ENCODE measurements at regions not wholly inside any gene's neighbourhood (a gene's known extent, or its start where the extent isn't known, plus 50 kb on each side); places are given as distances from the start of the nearest gene placed in this dataset.

DNA sequence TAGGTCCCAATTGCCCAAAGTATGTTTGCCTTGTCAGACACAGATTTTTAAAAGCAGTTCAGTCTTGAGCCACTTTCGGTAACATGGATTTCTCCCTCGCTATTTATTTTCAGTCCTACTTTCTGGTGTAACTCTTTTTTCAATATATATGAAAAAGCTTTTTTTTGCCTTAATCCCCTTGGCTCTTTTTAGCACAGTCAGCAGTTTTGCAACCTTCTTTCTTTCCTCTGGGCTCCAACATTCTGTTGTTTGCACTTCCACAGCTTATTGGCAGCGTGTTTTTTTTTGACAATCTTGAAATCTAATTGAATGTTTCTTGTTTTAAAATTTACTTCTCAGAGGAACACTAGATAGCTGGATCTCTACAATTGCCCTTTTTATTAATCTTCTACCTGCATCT lies 429.3 kb upstream of the NBEA start:
- no peak for DNase-seq

DNA sequence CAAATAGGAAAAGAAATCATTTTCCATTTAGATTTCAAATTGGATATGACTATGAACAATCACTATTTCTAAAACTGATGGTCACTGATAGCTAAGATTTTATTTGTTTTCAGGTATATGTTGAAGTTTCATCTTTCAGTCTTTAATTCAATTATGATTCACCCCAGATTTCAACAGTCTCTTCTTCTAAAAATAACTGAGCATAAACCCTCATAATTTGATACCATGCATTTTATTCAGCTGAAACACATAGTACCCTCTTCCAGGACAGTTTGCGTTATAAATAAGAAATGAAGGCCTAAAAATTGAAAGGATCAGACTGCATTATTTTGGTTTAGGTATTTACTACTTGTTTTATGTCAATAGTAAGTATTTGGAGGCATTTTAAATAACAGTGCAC lies 428.5 kb upstream of the NBEA start:
- DNase-seq, result no peak

DNA sequence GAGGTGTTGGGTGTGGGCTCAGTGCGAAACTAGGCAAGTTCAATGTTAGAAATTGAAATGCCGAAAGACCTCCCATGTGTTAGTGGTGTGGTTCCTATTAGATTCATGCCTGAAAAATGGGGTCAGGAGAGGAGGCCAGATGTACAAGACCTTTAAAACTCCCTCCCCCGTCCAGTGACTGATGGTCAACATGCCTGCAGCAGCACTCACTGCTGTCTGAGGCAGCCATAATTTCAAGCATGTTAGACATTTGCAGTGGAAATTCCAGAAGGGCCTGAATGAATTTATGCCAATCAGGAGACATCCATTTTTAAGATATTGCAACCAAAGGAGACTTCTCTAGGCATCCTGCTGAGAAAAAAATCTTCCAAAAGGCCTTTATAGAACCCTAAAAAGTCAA lies 426.9 kb upstream of the NBEA start:
- DNase-seq, result no peak

DNA sequence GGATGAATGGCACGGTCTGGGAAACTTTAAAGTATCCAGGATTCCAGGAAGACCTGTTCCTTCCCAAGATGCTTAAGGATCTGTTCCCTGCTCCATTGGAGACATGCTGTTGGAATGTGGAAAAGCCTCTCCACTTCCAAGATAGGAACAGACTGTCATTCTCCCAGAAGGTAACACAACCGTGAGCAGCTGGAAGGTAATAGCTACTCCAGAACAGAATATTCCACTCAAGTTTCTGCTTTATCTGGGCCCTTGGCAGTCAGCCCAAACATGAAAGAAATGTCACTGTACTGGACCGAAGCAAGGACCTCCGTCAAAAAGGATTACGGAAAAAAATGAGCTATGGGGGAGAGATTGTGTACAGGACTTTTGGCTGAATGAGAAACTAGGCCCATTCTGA lies 420.9 kb upstream of the NBEA start:
- no peak for DNase-seq

DNA sequence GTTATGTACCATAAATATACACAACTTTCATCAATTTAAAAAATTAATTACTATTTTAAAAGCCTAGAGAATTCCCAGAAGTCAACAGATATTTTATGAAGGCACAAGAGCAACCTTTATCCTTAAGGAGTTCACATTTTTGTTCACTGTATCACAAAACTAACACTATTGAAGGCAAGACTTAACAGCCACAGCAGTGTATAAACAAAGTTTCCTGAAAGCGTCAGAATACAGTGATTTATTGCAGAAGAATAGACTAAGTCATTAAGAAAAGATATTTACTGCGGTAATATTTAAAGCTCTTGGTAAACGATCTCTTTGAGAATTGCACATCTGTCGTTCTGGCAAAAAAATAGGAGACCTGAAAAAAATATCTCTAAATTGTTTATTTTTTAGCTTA lies 419.3 kb upstream of the NBEA start:
- DNase-seq, result no peak

DNA sequence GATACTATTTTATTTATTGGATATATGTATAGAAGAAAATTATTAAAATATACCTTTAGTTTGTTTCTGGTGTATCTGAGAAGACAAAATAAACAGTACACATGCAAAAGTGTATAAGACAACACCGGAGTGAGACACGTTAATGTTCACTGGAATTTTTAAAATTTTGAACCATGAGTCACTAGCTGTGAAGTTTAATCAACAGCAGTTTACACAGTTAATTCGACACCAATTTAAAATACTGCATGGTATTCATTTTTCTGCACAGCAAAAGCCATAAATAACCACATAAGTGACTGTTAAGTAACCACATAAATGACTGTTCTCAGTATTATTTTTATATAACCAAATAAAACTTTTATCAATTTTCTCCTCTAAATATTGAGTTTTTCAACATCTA lies 418.7 kb upstream of the NBEA start:
- DNase-seq, result no peak

DNA sequence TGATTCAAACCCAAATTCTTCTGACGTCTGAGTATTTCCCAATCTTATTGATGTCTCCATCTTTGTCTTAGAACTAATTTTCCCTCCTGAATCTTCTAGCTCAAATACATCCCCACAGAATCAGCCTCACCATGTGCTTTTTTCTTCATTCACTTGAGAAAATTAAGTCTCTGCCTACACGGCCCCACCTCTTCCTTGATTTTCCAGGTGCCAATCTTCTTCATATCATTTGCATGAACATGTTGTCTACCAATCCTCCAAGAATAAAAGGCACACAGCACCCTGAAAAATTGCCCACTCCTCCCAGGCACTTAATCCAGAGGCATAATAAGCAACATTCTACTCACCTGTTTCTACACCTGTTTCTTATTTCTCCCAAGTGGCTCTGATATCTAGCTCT lies 408.1 kb upstream of the NBEA start:
- DNase-seq, result no peak

DNA sequence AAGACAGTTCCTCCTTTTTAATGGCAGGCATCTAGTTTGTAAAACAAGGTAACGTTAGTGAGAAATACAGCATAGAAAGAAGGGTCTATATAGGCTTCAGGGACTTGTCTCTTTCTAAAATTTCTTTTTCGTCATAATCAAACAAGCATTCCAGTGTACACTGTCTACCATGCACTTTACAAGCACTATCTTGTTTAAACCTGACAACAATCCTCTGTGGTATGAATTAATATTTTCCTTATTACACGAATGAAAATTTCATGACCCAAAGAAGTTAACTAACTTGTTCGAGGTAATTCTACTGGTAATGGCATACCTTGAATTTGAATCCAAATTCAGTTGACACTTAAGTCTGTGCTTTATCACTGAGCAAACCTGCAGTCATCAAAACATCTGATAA lies 399.7 kb upstream of the NBEA start:
- DNase-seq, result no peak

DNA sequence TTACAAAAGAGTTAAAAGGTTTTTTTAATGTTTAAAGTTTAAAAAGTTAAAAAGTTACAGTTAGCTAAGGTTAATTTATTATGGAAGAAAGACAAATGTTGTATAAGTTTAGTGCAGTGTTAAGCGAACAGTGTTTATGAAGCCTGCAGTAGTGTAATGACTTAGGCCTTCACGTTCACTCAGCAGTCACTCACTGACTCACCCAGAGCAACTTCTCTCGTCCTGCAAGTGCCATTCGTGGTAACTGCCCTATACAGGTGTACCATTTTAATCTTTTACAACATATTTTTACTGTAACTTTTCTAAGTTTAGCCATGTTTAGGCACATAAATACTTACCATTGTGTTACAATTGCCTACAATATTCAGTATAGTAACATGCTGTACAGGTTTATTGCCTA lies 398.2 kb upstream of the NBEA start:
- DNase-seq, result no peak

DNA sequence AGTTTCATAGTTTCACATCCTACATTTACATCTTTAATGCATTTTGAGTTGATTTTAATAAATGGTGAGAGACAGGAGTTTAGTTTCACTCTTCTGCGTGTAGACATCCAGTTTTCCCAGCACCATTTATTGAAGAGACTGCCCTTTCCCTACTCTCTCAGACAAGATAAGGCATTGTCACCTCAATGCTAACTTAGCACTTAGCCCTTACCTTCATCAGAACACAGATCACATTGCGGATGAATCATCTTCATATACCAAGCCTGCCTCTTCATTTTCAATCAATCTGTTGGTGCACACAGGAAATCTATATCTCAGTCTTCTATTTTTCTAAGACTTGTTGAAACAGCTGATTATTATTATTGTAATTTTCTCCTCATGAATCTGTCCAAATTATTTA lies 396.6 kb upstream of the NBEA start:
- DNase-seq, result no peak

DNA sequence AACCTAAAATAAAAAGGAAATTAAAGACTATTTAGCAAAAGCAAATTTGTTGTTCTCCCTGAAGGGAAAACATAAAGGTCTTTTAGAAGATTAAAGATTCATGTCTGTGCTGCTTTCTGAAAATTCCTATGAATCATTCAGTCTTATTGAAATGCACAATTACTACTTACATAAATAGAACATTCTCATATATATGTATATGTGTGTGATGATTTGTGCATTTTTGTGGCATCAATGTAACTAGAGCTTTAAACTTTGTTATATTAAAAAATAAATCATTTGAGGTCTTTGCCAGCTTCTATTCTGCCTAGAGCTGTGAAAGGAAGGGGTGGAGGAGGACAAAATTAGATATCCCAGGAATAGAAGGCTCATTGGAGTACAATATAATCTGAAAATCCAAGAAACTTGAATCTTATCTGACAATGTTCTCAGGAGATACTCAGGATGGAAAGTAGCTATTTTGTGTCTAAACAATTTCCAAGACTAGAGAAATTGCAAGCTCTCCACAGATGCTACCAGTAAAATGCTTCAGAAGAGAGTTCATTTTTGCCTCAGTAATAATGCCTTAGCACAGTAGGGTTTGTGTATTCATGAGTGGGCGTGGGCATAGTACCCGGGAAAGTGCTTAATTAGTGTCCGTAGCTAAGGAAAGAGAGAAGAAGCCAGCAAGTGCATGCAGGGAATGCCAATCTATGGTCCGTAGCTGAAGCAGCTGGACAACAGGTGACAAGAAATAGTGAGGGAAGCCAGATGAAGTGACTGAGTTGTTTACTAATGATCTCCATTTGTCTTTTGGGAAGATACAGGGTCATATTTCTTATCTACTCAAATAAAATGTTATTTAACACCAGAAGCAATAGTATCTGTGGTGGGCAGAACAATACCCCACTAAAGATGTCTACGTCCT lies 395.5 kb upstream of the NBEA start:
- no peak for DNase-seq

DNA sequence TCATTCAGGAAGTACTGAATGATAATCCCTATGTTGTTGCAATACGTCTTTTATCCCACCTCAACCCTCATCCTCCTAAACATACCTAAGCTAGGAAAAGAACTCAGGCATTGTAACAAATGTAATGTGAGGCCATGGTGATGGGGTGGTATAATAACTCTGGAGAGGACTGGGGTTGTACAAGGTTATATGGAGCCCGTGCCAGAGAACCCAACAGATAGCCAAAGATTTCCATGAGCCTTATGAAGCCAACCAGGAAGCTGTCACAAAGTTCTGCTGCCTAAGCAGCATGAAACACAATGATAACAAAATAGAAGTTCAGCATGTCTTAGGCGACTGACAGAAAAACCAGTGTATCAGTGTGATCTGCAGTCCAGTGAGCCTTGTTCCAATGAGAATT lies 394.1 kb upstream of the NBEA start:
- no peak for DNase-seq

DNA sequence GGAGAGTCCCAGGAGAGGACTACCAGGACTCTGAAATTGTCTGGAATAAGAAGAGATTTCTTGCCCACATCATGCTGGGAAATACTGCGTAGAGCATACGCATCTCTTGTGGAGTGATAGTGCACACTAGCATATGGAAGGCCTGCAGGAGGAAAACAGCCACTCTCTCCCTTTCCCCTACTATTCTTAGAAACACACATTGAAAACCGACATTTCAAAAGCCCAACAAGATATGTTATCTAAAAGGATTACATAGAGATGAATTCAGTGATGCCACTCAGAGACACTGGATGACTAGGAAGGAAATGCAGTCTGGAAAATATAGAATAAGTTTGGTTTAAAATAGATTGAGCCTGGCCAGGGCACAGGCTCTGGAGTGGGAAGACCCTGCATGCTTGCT lies 388.7 kb upstream of the NBEA start:
- DNase-seq, result no peak

DNA sequence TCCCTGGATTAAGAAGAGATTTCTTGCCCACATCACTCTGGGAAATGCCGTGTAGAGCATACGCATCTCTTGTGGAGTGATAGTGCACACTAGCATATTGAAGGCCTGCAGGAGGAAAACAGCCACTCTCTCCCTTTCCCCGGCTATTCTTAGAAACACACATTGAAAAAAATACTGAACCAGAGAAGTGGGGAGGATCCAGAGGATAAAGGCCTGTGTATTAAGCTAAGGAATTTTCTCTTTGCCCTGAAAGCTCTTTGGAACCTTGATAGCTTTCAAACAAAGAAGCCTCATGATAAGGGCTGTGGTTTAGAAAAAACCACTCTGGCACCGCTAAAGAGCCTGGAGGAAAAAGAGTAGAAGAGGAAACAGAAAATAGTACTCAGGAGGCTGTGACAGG lies 386.1 kb upstream of the NBEA start:
- no peak for DNase-seq

DNA sequence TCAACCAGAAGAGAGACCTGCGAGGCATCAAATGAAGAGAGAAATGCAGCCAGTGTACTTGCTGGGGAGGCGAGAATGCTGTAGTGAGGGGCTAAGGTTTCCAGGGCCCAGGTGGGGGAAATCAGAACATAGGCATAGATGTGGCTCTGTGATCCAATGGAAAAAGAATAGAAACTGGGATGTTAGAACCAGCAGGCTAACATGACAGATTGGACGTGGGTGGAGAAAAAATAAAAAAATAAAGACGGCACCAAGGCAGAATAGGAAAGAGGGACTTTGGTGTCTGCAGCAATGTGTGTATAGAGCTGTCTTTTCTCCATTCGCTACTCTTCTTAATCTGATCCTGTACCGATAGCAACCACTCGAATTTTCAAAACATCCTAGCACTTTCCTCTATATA lies 381.0 kb upstream of the NBEA start:
- DNase-seq, result no peak

DNA sequence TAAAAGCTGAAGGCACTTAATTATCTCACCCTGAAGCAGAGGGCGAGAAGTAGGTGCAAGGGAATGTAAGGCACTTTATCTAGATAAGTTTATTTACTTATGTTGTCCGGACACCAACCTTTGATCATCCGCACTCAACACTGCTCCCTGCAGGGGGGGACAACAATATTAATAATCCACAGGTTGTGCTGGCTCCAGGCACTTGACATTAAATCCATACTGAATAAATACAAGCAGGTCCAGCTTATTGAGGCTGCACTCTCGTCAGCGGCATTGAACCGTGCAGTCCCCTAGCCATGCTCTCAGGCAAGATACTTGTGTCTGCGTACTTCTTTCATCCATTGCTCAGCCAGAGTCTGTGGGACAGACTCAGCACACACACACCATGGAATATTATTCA lies 374.5 kb upstream of the NBEA start:
- no peak for DNase-seq

DNA sequence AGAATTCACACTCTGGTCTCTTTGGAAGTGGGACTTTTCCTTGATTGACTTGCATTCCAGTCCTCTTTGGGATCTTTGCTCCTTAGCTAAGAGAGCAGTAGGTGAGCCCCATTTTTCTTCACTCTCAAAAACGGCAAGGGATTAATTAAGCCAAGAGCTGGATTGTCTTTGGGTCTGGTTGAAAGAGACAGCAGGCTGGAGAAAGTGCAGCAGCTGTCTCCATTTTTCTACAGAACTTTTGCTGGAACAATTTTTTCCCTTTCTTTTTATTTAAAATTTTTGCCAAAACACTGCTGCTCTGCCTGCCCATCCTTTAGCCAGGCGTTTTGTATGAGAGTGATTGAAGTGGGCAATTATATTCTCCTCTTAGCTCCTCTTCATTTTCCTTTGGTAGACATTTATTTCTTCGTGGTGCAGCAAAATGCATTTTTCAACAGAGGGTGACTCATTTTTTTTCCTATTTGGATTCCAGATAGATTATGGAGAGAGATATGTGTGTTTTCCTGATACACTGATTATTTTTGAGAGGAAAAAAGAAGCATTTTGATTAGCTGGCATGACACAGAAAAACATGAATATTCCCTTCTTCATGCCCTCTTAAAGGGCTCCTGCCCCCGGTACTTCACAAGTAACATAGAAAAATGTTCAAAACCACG lies 371.2 kb upstream of the NBEA start:
- no peak for DNase-seq

DNA sequence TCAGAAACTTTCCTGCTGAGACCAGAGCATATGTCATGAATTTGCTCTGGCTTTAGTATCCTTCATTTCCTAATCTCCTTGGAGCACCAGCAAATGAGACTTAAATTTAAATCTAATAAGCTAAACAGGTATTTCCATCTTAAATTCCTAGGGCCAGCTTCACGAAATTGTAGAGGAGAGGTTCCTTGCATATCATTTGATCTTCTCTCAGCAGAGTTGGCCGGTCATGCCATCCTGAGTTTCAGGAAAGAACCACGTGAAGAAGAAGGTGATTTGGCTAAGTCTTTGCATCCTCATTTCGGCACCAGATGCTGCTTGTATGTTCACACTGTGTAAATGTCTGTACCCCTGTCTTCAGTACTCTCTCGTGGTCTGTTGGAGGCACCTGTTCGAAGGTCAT lies 370.4 kb upstream of the NBEA start:
- no peak for DNase-seq

DNA sequence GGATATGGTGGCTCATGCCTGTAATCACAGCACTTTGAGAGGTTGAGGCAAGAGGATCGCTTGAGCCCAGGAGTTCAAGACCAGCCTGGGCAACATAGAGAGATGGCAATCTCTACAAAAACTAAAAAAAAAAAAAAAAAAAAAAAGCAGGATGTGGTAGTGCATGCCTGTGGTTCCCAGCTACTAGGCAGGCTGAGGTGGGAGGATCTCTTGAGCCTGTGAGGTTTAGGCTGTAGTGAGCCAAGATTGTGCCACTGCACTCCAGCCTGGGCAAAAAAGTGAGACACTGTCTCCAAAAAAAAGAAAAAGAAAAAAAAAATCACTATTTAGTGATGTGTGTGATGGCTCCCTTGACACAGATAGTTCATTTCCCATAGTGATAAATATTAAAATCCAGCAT lies 365.0 kb upstream of the NBEA start:
- DNase-seq, result no peak

DNA sequence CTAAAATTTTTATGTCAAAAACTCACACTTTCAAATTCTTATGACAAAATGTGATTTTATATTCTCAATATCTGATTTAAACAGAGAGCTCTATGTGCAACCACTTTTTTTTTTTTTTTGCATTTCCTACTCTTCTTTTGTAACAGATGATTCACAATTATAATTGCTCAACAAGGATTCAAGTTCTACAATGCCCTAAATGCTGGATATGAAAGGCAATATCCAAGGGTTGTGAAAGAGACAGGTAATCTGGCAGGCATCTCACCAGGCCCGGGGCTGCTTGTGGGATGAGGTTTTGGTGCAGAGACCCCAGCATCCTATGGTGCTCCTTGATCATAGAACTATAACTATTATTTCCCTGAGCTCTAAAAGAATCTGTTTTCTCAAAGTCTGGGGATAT lies 363.6 kb upstream of the NBEA start:
- DNase-seq, result no peak

DNA sequence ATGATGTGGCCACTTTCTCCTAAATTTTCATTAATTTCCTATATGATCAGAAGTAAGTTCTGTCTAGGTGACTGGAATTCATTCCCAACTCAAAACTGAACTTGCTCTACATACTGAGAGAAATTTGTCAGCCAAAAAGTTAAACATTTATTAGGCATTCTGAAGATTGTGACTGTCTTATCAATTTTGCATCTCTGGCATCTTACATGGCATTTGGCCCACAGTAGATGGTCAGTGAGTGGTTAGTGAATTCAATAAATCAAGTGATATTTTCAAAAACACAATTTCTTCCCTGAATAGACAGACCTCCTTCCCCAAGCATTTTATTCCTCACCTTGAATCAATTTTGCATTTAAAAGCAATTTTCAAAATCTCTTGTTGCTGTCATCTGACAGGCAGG lies 363.2 kb upstream of the NBEA start:
- no peak for DNase-seq

DNA sequence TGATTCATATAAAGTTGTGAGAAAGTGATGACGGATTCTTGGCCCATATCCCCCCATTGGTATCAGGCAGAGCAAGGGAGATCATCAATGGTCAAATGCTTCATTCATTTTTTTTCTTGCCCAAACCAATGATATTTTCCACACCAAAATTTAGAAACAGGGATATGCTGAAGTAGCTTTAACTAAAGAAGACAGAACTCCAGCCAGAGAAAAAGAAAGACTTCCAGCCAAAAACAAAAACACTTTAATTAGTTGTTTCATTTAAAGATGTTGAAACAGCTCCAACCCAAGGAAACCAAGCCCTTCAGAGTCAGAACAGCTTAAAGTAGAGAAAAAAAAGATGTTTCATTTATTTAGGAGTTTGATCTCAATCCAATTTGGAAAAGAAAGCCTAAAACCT lies 358.9 kb upstream of the NBEA start:
- DNase-seq, result no peak

DNA sequence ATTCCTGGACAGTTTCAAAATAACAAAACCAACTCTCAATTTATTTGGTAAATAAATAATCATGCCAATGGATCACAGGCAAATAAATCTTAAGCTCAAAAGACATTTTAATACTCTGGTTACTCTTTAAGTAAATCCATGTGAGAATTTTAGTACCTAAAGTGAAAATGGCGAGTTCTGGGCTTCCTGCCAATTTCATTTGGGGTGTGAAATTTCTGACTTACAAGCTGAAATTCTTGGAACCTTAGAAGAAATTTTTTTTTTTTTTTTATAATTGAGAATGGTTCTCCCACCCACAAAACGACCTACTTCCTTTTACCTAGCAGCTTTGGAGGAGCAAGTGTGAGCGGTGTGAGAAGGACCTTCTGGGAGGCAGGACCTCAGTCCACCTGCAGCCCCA lies 354.5 kb upstream of the NBEA start:
- no peak for DNase-seq

DNA sequence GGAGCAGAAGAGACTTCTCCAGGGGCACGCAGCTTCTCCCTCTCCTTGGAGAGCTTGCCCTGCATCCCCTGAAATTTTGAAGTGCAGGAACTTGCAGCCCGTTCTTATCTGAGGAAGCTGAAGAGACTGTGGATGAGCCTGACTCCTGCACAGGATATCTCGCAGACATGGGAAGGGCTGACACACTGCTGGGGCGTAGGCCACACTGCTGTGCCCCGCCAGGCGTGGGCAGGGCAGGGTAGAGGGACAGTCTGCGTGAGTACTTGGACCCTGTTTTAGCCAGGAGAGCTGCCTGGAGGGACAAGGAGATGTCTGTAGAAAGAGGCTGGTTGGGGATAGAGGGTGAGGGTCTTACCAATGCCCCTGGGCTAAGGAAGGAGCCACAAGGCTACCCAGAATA lies 353.7 kb upstream of the NBEA start:
- DNase-seq, result no peak

DNA sequence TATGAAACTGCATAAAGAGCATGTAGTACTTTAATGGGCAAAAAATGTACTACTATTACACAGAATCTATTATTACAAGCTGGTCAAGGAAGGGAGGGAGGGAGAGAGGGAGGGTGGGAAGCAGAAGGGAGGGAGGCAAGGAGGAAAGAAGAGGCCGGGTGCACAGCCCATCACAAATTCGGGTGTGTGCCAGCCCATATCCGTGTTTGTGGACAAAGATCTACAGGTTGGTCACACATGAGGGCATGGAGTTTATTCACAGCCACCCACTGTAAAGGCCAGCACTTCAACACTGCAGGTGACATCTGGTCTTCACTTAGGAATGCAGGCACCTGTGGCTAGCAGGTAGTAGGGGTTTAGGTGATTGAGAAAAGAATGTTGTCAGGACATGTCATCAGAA lies 352.5 kb upstream of the NBEA start:
- no peak for DNase-seq
